ENCODE measurements at regions not wholly inside any gene's neighbourhood (a gene's known extent, or its start where the extent isn't known, plus 50 kb on each side); places are given as distances from the start of the nearest gene placed in this dataset.
A peak's percentile ranks its signal among the peaks of the same experiment; 100 is the strongest.
"Not testable (repeated sequence)": the region's sequence is repeated elsewhere in the genome, so short reads cannot be mapped to it uniquely, and the experiment has no call there.

- no peak for DNase-seq (ENCODE audit: low read depth)
- in situ Hi-C loops (cut with HindIII; ENCODE audit: low pct_unique_long_range_greater_than_20kb, low sequenced_read_pairs) = no loop called here
Observed at GRCh38 chr4:15198070-15198727, 195.9 kb downstream of the CPEB2 start.

- no peak for DNase-seq (ENCODE audit: low read depth)
- in situ Hi-C loops (cut with HindIII; ENCODE audit: low pct_unique_long_range_greater_than_20kb, low sequenced_read_pairs) = no loop called here
Observed at GRCh38 chr4:15201782-15202181, 199.5 kb downstream of the CPEB2 start.

- in situ Hi-C loops (cut with HindIII; ENCODE audit: low pct_unique_long_range_greater_than_20kb, low sequenced_read_pairs) = no loop called here
Observed at GRCh38 chr4:15202481-15202880, 200.2 kb downstream of the CPEB2 start.

GRCh38 chr4:15206526-15206925 lies 204.2 kb downstream of the CPEB2 start:
- in situ Hi-C loops (cut with HindIII; ENCODE audit: low pct_unique_long_range_greater_than_20kb, low sequenced_read_pairs); DNase-seq (ENCODE audit: low read depth): not testable (repeated sequence)

More at GRCh38 chr4:15202481-15202880, 200.2 kb downstream of the CPEB2 start:
- no peak for DNase-seq (ENCODE audit: low read depth)

- in situ Hi-C loops (cut with HindIII; ENCODE audit: low pct_unique_long_range_greater_than_20kb, low sequenced_read_pairs) = no loop called here
- DNase-seq (ENCODE audit: low read depth) = no peak
Observed at GRCh38 chr4:15213302-15213970, 211.2 kb downstream of the CPEB2 start.

GRCh38 chr4:15215109-15215508 lies 212.7 kb upstream of the C1QTNF7 start:
- no peak for DNase-seq (ENCODE audit: low read depth)
- in situ Hi-C loops (cut with HindIII; ENCODE audit: low pct_unique_long_range_greater_than_20kb, low sequenced_read_pairs) = no loop called here

- DNase-seq (ENCODE audit: low read depth) = no peak
Observed at GRCh38 chr4:15226203-15226602, 201.6 kb upstream of the C1QTNF7 start.

GRCh38 chr4:15231265-15232091 lies 196.4 kb upstream of the C1QTNF7 start:
- DNase-seq (ENCODE audit: low read depth) = peak; percentile 40
- in situ Hi-C loops (cut with HindIII; ENCODE audit: low pct_unique_long_range_greater_than_20kb, low sequenced_read_pairs) = no loop called here

More at GRCh38 chr4:15226203-15226602, 201.6 kb upstream of the C1QTNF7 start:
- in situ Hi-C loops (cut with HindIII; ENCODE audit: low pct_unique_long_range_greater_than_20kb, low sequenced_read_pairs) = no loop called here

- no peak for DNase-seq (ENCODE audit: low read depth)
Observed at GRCh38 chr4:15232366-15233263, 195.2 kb upstream of the C1QTNF7 start.

GRCh38 chr4:15233264-15233597 lies 194.6 kb upstream of the C1QTNF7 start:
- in situ Hi-C loops (cut with HindIII; ENCODE audit: low pct_unique_long_range_greater_than_20kb, low sequenced_read_pairs) = no loop called here
- no peak for DNase-seq (ENCODE audit: low read depth)

More at GRCh38 chr4:15232366-15233263, 195.2 kb upstream of the C1QTNF7 start:
- in situ Hi-C loops (cut with HindIII; ENCODE audit: low pct_unique_long_range_greater_than_20kb, low sequenced_read_pairs) = no loop called here

GRCh38 chr4:15233626-15234025 lies 194.2 kb upstream of the C1QTNF7 start:
- DNase-seq (ENCODE audit: low read depth) = no peak
- in situ Hi-C loops (cut with HindIII; ENCODE audit: low pct_unique_long_range_greater_than_20kb, low sequenced_read_pairs) = no loop called here

- DNase-seq (ENCODE audit: low read depth) = no peak
- in situ Hi-C loops (cut with HindIII; ENCODE audit: low pct_unique_long_range_greater_than_20kb, low sequenced_read_pairs) = no loop called here
Observed at GRCh38 chr4:15234116-15234855, 193.5 kb upstream of the C1QTNF7 start.

- in situ Hi-C loops (cut with HindIII; ENCODE audit: low pct_unique_long_range_greater_than_20kb, low sequenced_read_pairs) = no loop called here
- no peak for DNase-seq (ENCODE audit: low read depth)
Observed at GRCh38 chr4:15234856-15235126, 193.0 kb upstream of the C1QTNF7 start.

GRCh38 chr4:15235135-15235534 lies 192.7 kb upstream of the C1QTNF7 start:
- no peak for DNase-seq (ENCODE audit: low read depth)

GRCh38 chr4:15237648-15238230 lies 190.1 kb upstream of the C1QTNF7 start:
- in situ Hi-C loops (cut with HindIII; ENCODE audit: low pct_unique_long_range_greater_than_20kb, low sequenced_read_pairs) = no loop called here
- no peak for DNase-seq (ENCODE audit: low read depth)

More at GRCh38 chr4:15235135-15235534, 192.7 kb upstream of the C1QTNF7 start:
- in situ Hi-C loops (cut with HindIII; ENCODE audit: low pct_unique_long_range_greater_than_20kb, low sequenced_read_pairs) = no loop called here

GRCh38 chr4:15238720-15239119 lies 189.1 kb upstream of the C1QTNF7 start:
- in situ Hi-C loops (cut with HindIII; ENCODE audit: low pct_unique_long_range_greater_than_20kb, low sequenced_read_pairs) = no loop called here
- no peak for DNase-seq (ENCODE audit: low read depth)

GRCh38 chr4:15239866-15240265 lies 188.0 kb upstream of the C1QTNF7 start:
- in situ Hi-C loops (cut with HindIII; ENCODE audit: low pct_unique_long_range_greater_than_20kb, low sequenced_read_pairs) = no loop called here
- no peak for DNase-seq (ENCODE audit: low read depth)
